ENCODE measurements at regions not wholly inside any gene's neighbourhood (a gene's known extent, or its start where the extent isn't known, plus 50 kb on each side); places are given as distances from the start of the nearest gene placed in this dataset.

GRCh38 chr4:147118528-147118927 lies 172.9 kb upstream of the TTC29 start:
- no peak for TF ChIP-seq POLR2A (IDR thresholded peaks at IDR 0.05)
- no peak for TF ChIP-seq CTCF (IDR thresholded peaks at IDR 0.05)
